K562 (cell line): ENCODE measurements at regions not wholly inside any gene's neighbourhood (a gene's known extent, or its start where the extent isn't known, plus 50 kb on each side); places are given as distances from the start of the nearest gene placed in this dataset.
"Not testable (repeated sequence)": the region's sequence is repeated elsewhere in the genome, so short reads cannot be mapped to it uniquely, and the experiment has no call there.

ENCODE experiments used
- ATAC-seq: fragments of 200-7000 bp; cut with Tn5 transposase; 3 replicates; pipeline ENCODE4 v1.9.1; 2020; ENCODE audit warnings: moderate library complexity
- BruUV-seq: library from RNA; stranded (reverse); fragments of 400-500 nt; replicated peaks from 2 replicates; lab custom pipeline; 2021; lab: Mats Ljungman, UMichigan
- CTCF ChIA-PET: fragments of 300-600 bp; formaldehyde crosslinking; extraction: SDS; loops from one replicate; lab custom pipeline; 2021; ENCODE audit warnings: low intra/inter-chr PET ratio; lab: Yijun Ruan, JAX
- POLR2A ChIA-PET: fragments of 300-600, 350-650 bp; sonication (Branson Sonifier 250); formaldehyde crosslinking; extraction: SDS; loops from one replicate; lab custom pipeline; 2021; ENCODE audit warnings: antibody characterized with exemption, inconsistent platforms; lab: Yijun Ruan, JAX
- DNase-seq, 4 experiments: peaks; one replicate each; pipeline versions ENCODE4 v3.0.0 to v3.0.0-alpha.2; 2011 to 2018; ENCODE audit warnings: low spot score in 3 of 4, mixed read lengths in 3 of 4; ENCODE audit errors: extremely low read depth in 1 of 4
- FAIRE-seq: peaks from 2 replicates; lab custom pipeline; 2011; peaks lifted over from hg19 to GRCh38; lab: Jason Lieb, UNC
- H2AFZ ChIP-seq: 2 replicates; pipeline ENCODE4 v1.6.0; 2011; ENCODE audit warnings: low read depth, low read length, control low read depth, inconsistent platforms
- H3K27ac ChIP-seq: fragments of 200-600 bp; 3 replicates; pipeline ENCODE4 v1.8.0; 2011; ENCODE audit warnings: low read depth, mild to moderate bottlenecking, control low read depth, inconsistent platforms, low read length, moderate library complexity, mixed read lengths; ENCODE audit errors: extremely low read depth
- H3K27me3 ChIP-seq, 2 experiments: fragments of 300-600 bp in 1 of 2; 2 replicates in 1 of 2; 3 replicates in 1 of 2; pipeline versions ENCODE4 v1.6.0 to v1.8.0; 2011; ENCODE audit warnings: inconsistent platforms in 2 of 2, low read length in 2 of 2, mild to moderate bottlenecking in 1 of 2, mixed read lengths in 1 of 2, moderate library complexity in 1 of 2; ENCODE audit not compliant: control insufficient read depth in 2 of 2, insufficient read depth in 2 of 2
- H3K36me3 ChIP-seq: fragments of 300-600 bp; 3 replicates; pipeline ENCODE4 v1.8.0; 2011; ENCODE audit warnings: mild to moderate bottlenecking, low read length, inconsistent platforms; ENCODE audit not compliant: control insufficient read depth, insufficient read depth
- H3K4me1 ChIP-seq, 2 experiments: fragments of 200-600 bp in 1 of 2; replicated peaks in 1 of 2; 2 replicates in 1 of 2; 3 replicates in 1 of 2; pipeline versions ENCODE4 v1.5.1 to v1.8.0; 2011; ENCODE audit warnings: inconsistent platforms in 2 of 2, low read length in 2 of 2, mild to moderate bottlenecking in 1 of 2, mixed read lengths in 1 of 2, moderate library complexity in 1 of 2; ENCODE audit not compliant: control insufficient read depth in 2 of 2, insufficient read depth in 2 of 2
- H3K4me2 ChIP-seq: 2 replicates; pipeline ENCODE4 v1.6.1; 2011; ENCODE audit warnings: low read length, control low read depth, inconsistent platforms, mixed read lengths; ENCODE audit not compliant: insufficient read depth
- H3K4me3 ChIP-seq: fragments of 200-600 bp; sonication (generic), shearing (Covaris generic); 2 replicates; pipeline ENCODE4 v1.5.1; 2016; ENCODE audit warnings: control low read depth, inconsistent platforms
- H3K79me2 ChIP-seq: fragments of 200-600 bp; 3 replicates; pipeline ENCODE4 v1.8.0; 2011; ENCODE audit warnings: low read length, inconsistent platforms; ENCODE audit not compliant: control insufficient read depth, insufficient read depth
- H3K9ac ChIP-seq, 2 experiments: 2 replicates each; pipeline versions ENCODE4 v1.6.0 to v1.6.1; 2011; ENCODE audit warnings: low read depth in 2 of 2, low read length in 2 of 2, control low read depth in 1 of 2, inconsistent platforms in 1 of 2, mild to moderate bottlenecking in 1 of 2, mixed read lengths in 1 of 2; ENCODE audit not compliant: insufficient read depth in 1 of 2
- H3K9me1 ChIP-seq: one replicate; pipeline ENCODE4 v1.6.0; 2011; ENCODE audit warnings: inconsistent platforms, mild to moderate bottlenecking, low read length, moderate library complexity; ENCODE audit not compliant: control insufficient read depth, insufficient read depth
- H3K9me3 ChIP-seq: replicated peaks from 2 replicates; pipeline ENCODE4 v1.5.1; 2011; ENCODE audit warnings: low read depth, low read length, inconsistent platforms; ENCODE audit not compliant: control insufficient read depth, insufficient read depth
- H4K20me1 ChIP-seq: replicated peaks from 2 replicates; pipeline ENCODE4 v1.6.1; 2011; ENCODE audit warnings: low read length, inconsistent platforms, mixed read lengths; ENCODE audit not compliant: control insufficient read depth, insufficient read depth
- WGBS: fragments of 100-300 bp; shearing (Covaris generic); methylation state at CpG from one replicate; pipeline ENCODE4 v1.1.6; 2016; ENCODE audit warnings: low coverage, mixed read lengths; ENCODE audit not compliant: insufficient coverage; ENCODE audit errors: missing lambda C conversion rate; 5-methylcytosine and 5-hydroxymethylcytosine counted together
- in situ Hi-C: fragments of 300-500 bp; cut with MboI; formaldehyde crosslinking; loops from 4 replicates; pipeline ENCODE4 v1.15.0; 2018; ENCODE audit warnings: inconsistent platforms, mixed read lengths
- intact Hi-C: fragments of 100-400 bp; cut with micrococcal nuclease; formaldehyde crosslinking; loops from 2 replicates; pipeline ENCODE4 v1.14.2; 2022

DNA sequence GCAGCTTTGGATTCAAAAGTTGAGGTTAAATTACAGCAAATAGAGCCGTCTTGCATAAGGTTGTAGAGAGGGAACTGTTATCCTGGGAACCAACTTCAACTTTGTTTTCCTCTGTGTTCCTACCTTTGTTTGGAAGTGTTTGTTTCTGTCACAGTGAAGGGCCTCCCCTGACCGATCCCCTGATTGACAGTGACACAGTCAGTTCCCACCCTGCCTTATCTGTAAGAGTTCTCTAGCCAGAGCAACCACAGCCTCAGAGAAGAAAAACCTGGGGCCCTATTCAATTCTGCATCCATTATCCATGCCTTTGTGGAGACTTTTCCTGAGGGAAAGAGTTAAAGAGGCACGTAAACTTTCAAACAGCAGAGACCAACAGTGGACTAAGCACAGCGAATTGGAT lies 90.1 kb downstream of the CRYBB2 start:
- H2AFZ ChIP-seq, BruUV-seq, H3K4me1 ChIP-seq, H3K79me2 ChIP-seq, CTCF ChIA-PET, H3K4me3 ChIP-seq, H3K27ac ChIP-seq, H3K27me3 ChIP-seq, DNase-seq, H3K9me3 ChIP-seq, in situ Hi-C loops, H3K9ac ChIP-seq, H3K4me2 ChIP-seq, intact Hi-C loops, H4K20me1 ChIP-seq, H3K9me1 ChIP-seq, ATAC-seq, POLR2A ChIA-PET, H3K36me3 ChIP-seq: not testable (repeated sequence)
- peak; percentile 92 for FAIRE-seq
- WGBS = 0% methylated on average over 1 of the region's 4 CpGs

DNA sequence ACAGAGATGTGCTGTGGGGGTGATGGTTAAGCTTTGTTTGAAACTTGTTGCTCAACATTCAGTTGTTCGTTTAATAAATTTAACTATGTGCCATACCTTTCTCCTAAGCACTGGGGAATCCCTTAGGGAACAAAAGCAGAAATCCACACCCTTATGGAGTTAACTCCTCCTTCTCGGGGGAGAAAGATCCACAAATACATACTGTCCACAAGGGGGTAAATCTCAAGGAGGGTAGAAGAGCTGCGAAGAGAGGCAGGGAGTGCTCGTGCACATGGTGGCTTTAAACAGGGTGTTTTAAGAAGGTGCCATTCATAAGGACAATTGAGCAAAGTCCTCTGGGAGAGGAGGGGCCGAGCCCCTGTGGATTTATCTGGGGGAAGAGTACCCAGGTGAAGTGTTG lies 92.5 kb downstream of the CRYBB2 start:
- H3K9me3 ChIP-seq, H3K27me3 ChIP-seq, H4K20me1 ChIP-seq, H3K9me1 ChIP-seq, H3K4me3 ChIP-seq, BruUV-seq, H2AFZ ChIP-seq, H3K4me2 ChIP-seq, H3K36me3 ChIP-seq, ATAC-seq, POLR2A ChIA-PET, H3K4me1 ChIP-seq, H3K27ac ChIP-seq, H3K79me2 ChIP-seq, CTCF ChIA-PET, H3K9ac ChIP-seq, FAIRE-seq, intact Hi-C loops, DNase-seq: not testable (repeated sequence)
- WGBS = no CpG with 5 or more reads among the region's 5 CpGs
- in situ Hi-C loops = loop anchor here (5.0 kb wide), 1 partner anchor 305 kb away; no protein-coding TSS in a partner anchor
